ENCODE measurements at regions not wholly inside any gene's neighbourhood (a gene's known extent, or its start where the extent isn't known, plus 50 kb on each side); places are given as distances from the start of the nearest gene placed in this dataset.

DNA sequence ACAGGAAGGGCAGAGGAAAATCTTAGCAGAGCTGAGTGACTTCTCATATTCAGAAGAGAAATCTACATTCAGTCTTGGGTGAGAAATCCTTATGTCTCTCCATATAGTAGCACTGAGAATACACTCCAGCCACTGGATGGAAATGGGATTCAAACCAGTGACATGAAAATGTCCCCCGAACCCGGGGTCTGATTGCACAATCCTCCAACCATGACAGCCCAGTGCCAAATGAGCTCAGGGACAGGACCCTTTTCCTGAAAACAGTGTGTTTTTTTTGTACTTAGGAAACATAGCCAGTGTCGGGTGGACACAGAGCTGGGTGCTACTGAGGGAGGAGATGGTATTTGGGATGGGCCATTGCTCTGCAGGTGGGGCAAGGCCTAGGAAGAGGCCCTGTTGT lies 185.6 kb downstream of the CXCL12 start:
- Histone ChIP-seq H3K4me1 (peaks cover 0 to 33% (median 4%) of the 10 kb centered on the region in 3 donors), H3K9me3 (no peaks in the 10 kb centered on the region), H3K4me3 (no peak overlapping the region), H3K27ac (peak overlapping the region in 3 of 4 donors; percentile 2 to 70 (median 65)), H3K36me3 (no peaks in the 10 kb centered on the region), H3K27me3 (no peaks in the 10 kb centered on the region)
- TF ChIP-seq POLR2A (IDR thresholded peaks at IDR 0.05) (no peak), EP300 (IDR thresholded peaks at IDR 0.05) (no peak), POLR2AphosphoS5 (IDR thresholded peaks at IDR 0.05) (no peak)
- TF ChIP-seq, protein P1, sequence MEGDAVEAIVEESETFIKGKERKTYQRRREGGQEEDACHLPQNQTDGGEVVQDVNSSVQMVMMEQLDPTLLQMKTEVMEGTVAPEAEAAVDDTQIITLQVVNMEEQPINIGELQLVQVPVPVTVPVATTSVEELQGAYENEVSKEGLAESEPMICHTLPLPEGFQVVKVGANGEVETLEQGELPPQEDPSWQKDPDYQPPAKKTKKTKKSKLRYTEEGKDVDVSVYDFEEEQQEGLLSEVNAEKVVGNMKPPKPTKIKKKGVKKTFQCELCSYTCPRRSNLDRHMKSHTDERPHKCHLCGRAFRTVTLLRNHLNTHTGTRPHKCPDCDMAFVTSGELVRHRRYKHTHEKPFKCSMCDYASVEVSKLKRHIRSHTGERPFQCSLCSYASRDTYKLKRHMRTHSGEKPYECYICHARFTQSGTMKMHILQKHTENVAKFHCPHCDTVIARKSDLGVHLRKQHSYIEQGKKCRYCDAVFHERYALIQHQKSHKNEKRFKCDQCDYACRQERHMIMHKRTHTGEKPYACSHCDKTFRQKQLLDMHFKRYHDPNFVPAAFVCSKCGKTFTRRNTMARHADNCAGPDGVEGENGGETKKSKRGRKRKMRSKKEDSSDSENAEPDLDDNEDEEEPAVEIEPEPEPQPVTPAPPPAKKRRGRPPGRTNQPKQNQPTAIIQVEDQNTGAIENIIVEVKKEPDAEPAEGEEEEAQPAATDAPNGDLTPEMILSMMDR (IDR thresholded peaks at IDR 0.05) = no peak
- WGBS, 2 donors (ENCODE audit: low coverage in 1 of 2) = 100% methylated on average over 1 of the region's 3 CpGs; no CpG with 5 or more reads in 1 of the 2 donors
- no peak for ATAC-seq

DNA sequence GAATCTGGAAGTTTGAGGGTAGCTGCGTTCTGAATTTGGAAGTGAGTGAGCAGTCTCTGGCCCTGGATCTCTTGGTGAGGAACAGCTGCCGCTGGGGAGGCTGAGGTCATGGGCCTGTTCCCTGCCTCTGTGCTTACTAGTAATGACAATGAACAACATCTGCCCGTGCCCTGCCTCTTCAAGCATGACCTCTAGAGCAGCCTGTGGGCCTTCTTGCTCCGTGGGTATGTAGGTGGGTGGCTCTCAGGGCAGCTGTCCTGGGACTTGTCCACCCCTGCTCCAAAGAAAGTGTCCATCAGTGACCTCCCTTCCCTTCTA lies 186.2 kb downstream of the CXCL12 start:
- Histone ChIP-seq H3K27ac (peak overlapping the region in 3 of 4 donors; percentile 2 to 70 (median 65)), H3K4me1 (peaks cover 0 to 33% (median 4%) of the 10 kb centered on the region in 3 donors), H3K27me3 (no peaks in the 10 kb centered on the region), H3K4me3 (no peak overlapping the region), H3K9me3 (no peaks in the 10 kb centered on the region), H3K36me3 (no peaks in the 10 kb centered on the region)
- peak; percentile 26 for ATAC-seq
- TF ChIP-seq POLR2A (IDR thresholded peaks at IDR 0.05) (no peak), EP300 (IDR thresholded peaks at IDR 0.05) (no peak), POLR2AphosphoS5 (IDR thresholded peaks at IDR 0.05) (no peak)
- TF ChIP-seq, protein P1 (IDR thresholded peaks at IDR 0.05) = no peak
- WGBS, 2 donors (ENCODE audit: low coverage in 1 of 2) = 100% methylated on average over 1 of the region's 4 CpGs; no CpG with 5 or more reads in 1 of the 2 donors

DNA sequence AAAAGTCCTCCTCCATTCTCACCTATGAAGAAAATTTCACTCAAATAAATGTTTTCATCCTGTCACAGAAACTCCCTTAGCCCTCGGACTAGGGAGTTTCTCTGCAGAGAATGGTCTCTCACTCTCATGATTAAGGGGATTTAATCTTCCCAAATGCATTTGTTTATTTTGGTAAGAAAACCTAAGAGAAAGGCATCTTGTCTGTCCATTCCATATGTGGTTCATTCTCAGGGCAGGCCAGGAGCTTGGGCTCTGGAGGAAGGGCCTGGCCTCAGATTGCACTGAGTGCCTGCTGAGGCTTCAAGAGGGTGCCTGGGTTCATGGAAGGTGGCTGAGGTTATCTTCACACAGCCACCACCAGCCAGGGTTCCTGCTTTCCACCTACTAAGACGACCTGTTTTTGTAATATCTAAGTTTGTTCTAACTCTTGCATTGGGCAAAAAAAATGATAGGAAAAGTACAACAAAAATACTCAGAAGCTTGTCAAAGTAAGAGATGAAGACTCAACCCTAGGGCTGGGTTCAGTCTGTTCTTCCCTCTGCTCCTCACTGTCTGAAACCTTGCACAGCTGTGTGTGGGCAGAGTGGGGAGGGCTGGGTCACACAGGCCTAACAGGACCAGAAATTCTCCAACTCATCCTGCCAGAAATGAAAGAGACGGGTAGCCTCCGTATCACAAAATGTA lies 186.7 kb downstream of the CXCL12 start:
- no peaks in the 10 kb centered on the region for H3K36me3 ChIP-seq
- WGBS, 2 donors (ENCODE audit: low coverage in 1 of 2) = 71 to 75% methylated on average over 1 to 4 of the region's 4 CpGs
- H3K4me1 ChIP-seq = peaks cover 0 to 33% (median 4%) of the 10 kb centered on the region in 3 donors
- peak overlapping the region in 3 of 4 donors; percentile 2 to 70 (median 65) for H3K27ac ChIP-seq
- ATAC-seq = peak; percentile 29
- no peaks in the 10 kb centered on the region for H3K27me3 ChIP-seq
- H3K4me3 ChIP-seq = no peak overlapping the region
- TF ChIP-seq POLR2A (IDR thresholded peaks at IDR 0.05) (no peak), POLR2AphosphoS5 (IDR thresholded peaks at IDR 0.05) (no peak), EP300 (IDR thresholded peaks at IDR 0.05) (no peak)
- TF ChIP-seq, protein P1 (IDR thresholded peaks at IDR 0.05) = no peak
- H3K9me3 ChIP-seq = no peaks in the 10 kb centered on the region

DNA sequence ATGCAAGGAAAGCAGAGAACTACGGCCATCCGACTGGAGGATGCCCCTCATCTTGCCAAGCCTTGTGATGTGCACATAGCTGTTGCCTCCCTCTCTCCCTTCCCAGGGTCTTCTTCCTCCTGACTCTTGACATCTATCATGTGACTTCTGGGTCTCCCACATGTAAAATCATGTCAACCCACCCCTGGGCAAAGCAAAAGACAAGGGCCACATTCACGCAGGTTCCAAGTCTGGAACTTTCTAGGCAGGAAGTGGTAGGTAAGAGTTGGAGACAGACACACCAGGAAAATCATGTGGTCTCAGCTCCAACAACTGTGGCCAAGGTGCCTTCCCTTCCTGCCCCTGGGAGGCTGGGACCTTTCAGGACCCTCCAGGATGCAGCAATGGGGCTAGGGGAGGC lies 187.3 kb downstream of the CXCL12 start:
- Histone ChIP-seq H3K27ac (peak overlapping the region in 2 of 4 donors; percentile 2 to 65), H3K9me3 (no peaks in the 10 kb centered on the region), H3K27me3 (no peaks in the 10 kb centered on the region), H3K4me1 (peaks cover 0 to 33% (median 4%) of the 10 kb centered on the region in 3 donors), H3K4me3 (no peak overlapping the region), H3K36me3 (no peaks in the 10 kb centered on the region)
- no peak for ATAC-seq
- 93 to 100% methylated on average over 2 to 3 of the region's 3 CpGs for WGBS, 2 donors (ENCODE audit: low coverage in 1 of 2)
- TF ChIP-seq, protein P1 (IDR thresholded peaks at IDR 0.05) = no peak
- TF ChIP-seq POLR2A (IDR thresholded peaks at IDR 0.05) (no peak), POLR2AphosphoS5 (IDR thresholded peaks at IDR 0.05) (no peak), EP300 (IDR thresholded peaks at IDR 0.05) (no peak)

DNA sequence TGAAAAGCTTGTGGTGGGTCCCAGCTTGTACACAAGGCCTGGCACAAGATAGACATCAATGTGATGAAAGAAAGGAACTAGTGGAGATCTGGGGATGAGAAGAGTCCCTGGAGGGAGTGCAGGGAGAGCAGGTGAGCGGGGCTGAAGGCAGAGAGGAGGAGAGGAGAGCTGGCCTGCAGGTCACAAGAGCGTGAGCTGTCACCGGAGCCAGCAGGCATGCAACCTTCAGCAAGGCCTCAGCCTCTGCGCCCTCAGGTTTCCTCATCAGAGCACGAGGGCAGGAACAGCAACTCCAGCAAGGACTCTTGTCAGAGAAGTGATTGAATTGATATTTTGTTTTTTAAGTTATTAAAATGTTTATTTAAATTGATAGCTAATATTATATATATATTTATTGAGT lies 188.6 kb downstream of the CXCL12 start:
- Histone ChIP-seq H3K36me3 (no peaks in the 10 kb centered on the region), H3K9me3 (no peaks in the 10 kb centered on the region), H3K27ac (no peak overlapping the region), H3K4me3 (no peak overlapping the region), H3K27me3 (no peaks in the 10 kb centered on the region), H3K4me1 (peaks cover 0 to 33% (median 4%) of the 10 kb centered on the region in 3 donors)
- no peak for TF ChIP-seq POLR2A (IDR thresholded peaks at IDR 0.05)
- TF ChIP-seq, protein P1 (IDR thresholded peaks at IDR 0.05) = no peak
- no peak for TF ChIP-seq EP300 (IDR thresholded peaks at IDR 0.05)
- TF ChIP-seq POLR2AphosphoS5 (IDR thresholded peaks at IDR 0.05) = no peak
- WGBS, 2 donors (ENCODE audit: low coverage in 1 of 2) = 90 to 94% methylated on average over 2 to 5 of the region's 5 CpGs
- no peak for ATAC-seq

All from gastroesophageal sphincter (tissue), 4 donors.